ENCODE measurements at regions not wholly inside any gene's neighbourhood (a gene's known extent, or its start where the extent isn't known, plus 50 kb on each side); places are given as distances from the start of the nearest gene placed in this dataset.

GRCh38 chr2:58571181-58571852 is 330.2 kb upstream of the FANCL start:
- Histone ChIP-seq H3K36me3 (ENCODE audit: insufficient read depth, insufficient read length, low read length) (no peaks in the 10 kb centered on the region), H3K4me3 (ENCODE audit: insufficient read length, low read depth) (no peak overlapping the region), H3K9me3 (ENCODE audit: insufficient read depth, low read length) (no peaks in the 10 kb centered on the region), H3K9ac (ENCODE audit: insufficient read length, low read depth) (no peak overlapping the region), H3K27me3 (ENCODE audit: insufficient read depth, insufficient read length) (no peaks in the 10 kb centered on the region), H3K4me1 (ENCODE audit: insufficient read depth, insufficient read length) (no peaks in the 10 kb centered on the region)
- DNase-seq (ENCODE audit: low read depth, low spot score) = peak; percentile 77
- TF ChIP-seq SUZ12 (IDR thresholded peaks at IDR 0.05; ENCODE audit: extremely low read depth, insufficient read depth, insufficient read length) = no peak
- no peak for TF ChIP-seq ZNF274 (IDR thresholded peaks at IDR 0.05; ENCODE audit: low read depth, low read length)

GRCh38 chr2:58569475-58570185 is 328.5 kb upstream of the FANCL start:
- no peak for TF ChIP-seq YY1 (IDR thresholded peaks at IDR 0.05; ENCODE audit: insufficient read depth, insufficient read length)
- TF ChIP-seq ZNF274 (IDR thresholded peaks at IDR 0.05; ENCODE audit: low read depth, low read length) = no peak
- no peak for TF ChIP-seq SUZ12 (IDR thresholded peaks at IDR 0.05; ENCODE audit: extremely low read depth, insufficient read depth, insufficient read length)
- no peak for DNase-seq (ENCODE audit: low read depth, low spot score)
- H3K27me3 ChIP-seq (ENCODE audit: insufficient read depth, insufficient read length) = no peaks in the 10 kb centered on the region
- H3K9ac ChIP-seq (ENCODE audit: insufficient read length, low read depth) = no peak overlapping the region
- H3K36me3 ChIP-seq (ENCODE audit: insufficient read depth, insufficient read length, low read length) = no peaks in the 10 kb centered on the region
- H3K4me3 ChIP-seq (ENCODE audit: insufficient read length, low read depth) = no peak overlapping the region
- H3K4me1 ChIP-seq (ENCODE audit: insufficient read depth, insufficient read length) = no peaks in the 10 kb centered on the region
- H3K9me3 ChIP-seq (ENCODE audit: insufficient read depth, low read length) = no peaks in the 10 kb centered on the region

DNA sequence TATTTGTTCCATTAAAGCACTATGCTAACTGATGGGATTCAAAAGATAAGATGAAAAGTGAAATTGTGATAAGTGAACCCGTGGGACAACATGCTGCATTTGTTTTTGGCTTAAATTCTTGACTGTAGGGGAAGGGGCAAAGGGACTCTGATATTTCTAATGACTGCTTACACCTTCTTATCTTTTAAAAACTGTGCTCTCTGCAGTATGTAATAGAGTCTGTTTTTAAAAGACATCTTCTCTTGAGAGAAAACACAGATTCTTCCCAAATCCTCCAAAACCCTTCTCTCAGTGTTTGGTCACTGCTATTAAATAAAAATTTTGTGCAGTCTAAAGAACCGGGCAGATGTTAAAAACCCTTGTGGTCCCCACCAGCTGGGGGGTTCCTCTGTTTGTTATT is 327.8 kb upstream of the FANCL start:
- Histone ChIP-seq H3K9me3 (ENCODE audit: insufficient read depth, low read length) (no peaks in the 10 kb centered on the region), H3K4me1 (ENCODE audit: insufficient read depth, insufficient read length) (no peaks in the 10 kb centered on the region), H3K36me3 (ENCODE audit: insufficient read depth, insufficient read length, low read length) (no peaks in the 10 kb centered on the region), H3K4me3 (ENCODE audit: insufficient read length, low read depth) (no peak overlapping the region), H3K27me3 (ENCODE audit: insufficient read depth, insufficient read length) (no peaks in the 10 kb centered on the region), H3K9ac (ENCODE audit: insufficient read length, low read depth) (no peak overlapping the region)
- DNase-seq (ENCODE audit: low read depth, low spot score) = no peak
- TF ChIP-seq YY1 (IDR thresholded peaks at IDR 0.05; ENCODE audit: insufficient read depth, insufficient read length) = no peak
- TF ChIP-seq ZNF274 (IDR thresholded peaks at IDR 0.05; ENCODE audit: low read depth, low read length) = no peak
- TF ChIP-seq SUZ12 (IDR thresholded peaks at IDR 0.05; ENCODE audit: extremely low read depth, insufficient read depth, insufficient read length) = no peak

GRCh38 chr2:58562276-58562675 is 321.2 kb upstream of the FANCL start:
- Histone ChIP-seq H3K4me3 (ENCODE audit: insufficient read length, low read depth) (no peak overlapping the region), H3K9ac (ENCODE audit: insufficient read length, low read depth) (no peak overlapping the region), H3K36me3 (ENCODE audit: insufficient read depth, insufficient read length, low read length) (no peaks in the 10 kb centered on the region), H3K9me3 (ENCODE audit: insufficient read depth, low read length) (no peaks in the 10 kb centered on the region), H3K27me3 (ENCODE audit: insufficient read depth, insufficient read length) (no peaks in the 10 kb centered on the region), H3K4me1 (ENCODE audit: insufficient read depth, insufficient read length) (no peaks in the 10 kb centered on the region)
- TF ChIP-seq SUZ12 (IDR thresholded peaks at IDR 0.05; ENCODE audit: extremely low read depth, insufficient read depth, insufficient read length) (no peak), ZNF274 (IDR thresholded peaks at IDR 0.05; ENCODE audit: low read depth, low read length) (no peak), YY1 (IDR thresholded peaks at IDR 0.05; ENCODE audit: insufficient read depth, insufficient read length) (no peak)
- no peak for DNase-seq (ENCODE audit: low read depth, low spot score)

GRCh38 chr2:58560531-58560930 is 319.4 kb upstream of the FANCL start:
- DNase-seq (ENCODE audit: low read depth, low spot score) = no peak
- TF ChIP-seq ZNF274 (IDR thresholded peaks at IDR 0.05; ENCODE audit: low read depth, low read length) (no peak), SUZ12 (IDR thresholded peaks at IDR 0.05; ENCODE audit: extremely low read depth, insufficient read depth, insufficient read length) (no peak), YY1 (IDR thresholded peaks at IDR 0.05; ENCODE audit: insufficient read depth, insufficient read length) (no peak)
- Histone ChIP-seq H3K9me3 (ENCODE audit: insufficient read depth, low read length) (no peaks in the 10 kb centered on the region), H3K4me3 (ENCODE audit: insufficient read length, low read depth) (no peak overlapping the region), H3K4me1 (ENCODE audit: insufficient read depth, insufficient read length) (no peaks in the 10 kb centered on the region), H3K9ac (ENCODE audit: insufficient read length, low read depth) (no peak overlapping the region), H3K36me3 (ENCODE audit: insufficient read depth, insufficient read length, low read length) (no peaks in the 10 kb centered on the region), H3K27me3 (ENCODE audit: insufficient read depth, insufficient read length) (no peaks in the 10 kb centered on the region)

- no peak overlapping the region for H3K9ac ChIP-seq (ENCODE audit: insufficient read length, low read depth)
- H3K36me3 ChIP-seq (ENCODE audit: insufficient read depth, insufficient read length, low read length) = no peaks in the 10 kb centered on the region
- H3K9me3 ChIP-seq (ENCODE audit: insufficient read depth, low read length) = no peaks in the 10 kb centered on the region
- TF ChIP-seq SUZ12 (IDR thresholded peaks at IDR 0.05; ENCODE audit: extremely low read depth, insufficient read depth, insufficient read length) (no peak), YY1 (IDR thresholded peaks at IDR 0.05; ENCODE audit: insufficient read depth, insufficient read length) (no peak), ZNF274 (IDR thresholded peaks at IDR 0.05; ENCODE audit: low read depth, low read length) (no peak)
- H3K4me3 ChIP-seq (ENCODE audit: insufficient read length, low read depth) = no peak overlapping the region
- no peaks in the 10 kb centered on the region for H3K27me3 ChIP-seq (ENCODE audit: insufficient read depth, insufficient read length)
- no peaks in the 10 kb centered on the region for H3K4me1 ChIP-seq (ENCODE audit: insufficient read depth, insufficient read length)
- DNase-seq (ENCODE audit: low read depth, low spot score) = no peak
Observed at GRCh38 chr2:58558881-58559280, 317.8 kb upstream of the FANCL start.

DNA sequence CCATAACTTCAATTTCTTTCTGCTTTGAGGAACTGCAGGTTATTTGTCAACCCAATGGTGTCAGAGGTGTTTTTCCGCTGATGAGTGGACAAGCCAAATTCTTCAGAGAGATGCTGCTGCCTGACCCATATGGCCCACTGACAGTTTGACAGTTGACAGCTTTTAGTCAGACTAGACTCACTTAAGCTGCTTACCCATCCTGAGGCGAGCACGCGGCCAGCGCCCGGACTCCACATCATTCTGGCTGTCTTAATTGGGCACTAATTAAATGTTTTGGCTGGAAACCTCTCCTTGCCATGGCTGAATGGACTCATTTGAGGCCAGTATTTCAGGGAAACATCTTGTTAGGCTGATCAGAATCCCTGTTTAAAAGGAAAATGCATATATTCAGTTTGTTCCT is 316.1 kb upstream of the FANCL start:
- H3K4me3 ChIP-seq (ENCODE audit: insufficient read length, low read depth) = no peak overlapping the region
- no peak for DNase-seq (ENCODE audit: low read depth, low spot score)
- no peaks in the 10 kb centered on the region for H3K9me3 ChIP-seq (ENCODE audit: insufficient read depth, low read length)
- no peaks in the 10 kb centered on the region for H3K27me3 ChIP-seq (ENCODE audit: insufficient read depth, insufficient read length)
- H3K36me3 ChIP-seq (ENCODE audit: insufficient read depth, insufficient read length, low read length) = no peaks in the 10 kb centered on the region
- TF ChIP-seq SUZ12 (IDR thresholded peaks at IDR 0.05; ENCODE audit: extremely low read depth, insufficient read depth, insufficient read length) = no peak
- TF ChIP-seq YY1 (IDR thresholded peaks at IDR 0.05; ENCODE audit: insufficient read depth, insufficient read length) = no peak
- TF ChIP-seq ZNF274 (IDR thresholded peaks at IDR 0.05; ENCODE audit: low read depth, low read length) = no peak
- no peaks in the 10 kb centered on the region for H3K4me1 ChIP-seq (ENCODE audit: insufficient read depth, insufficient read length)
- H3K9ac ChIP-seq (ENCODE audit: insufficient read length, low read depth) = no peak overlapping the region
